GM12892 (cell line): ENCODE measurements at regions not wholly inside any gene's neighbourhood (a gene's known extent, or its start where the extent isn't known, plus 50 kb on each side); places are given as distances from the start of the nearest gene placed in this dataset.

Source experiments
- POLR2A ChIP-seq: IDR thresholded peaks from 2 replicates; pipeline ENCODE4 v1.6.1; 2011; ENCODE audit warnings: low read depth, low read length, control low read depth
- POLR2AphosphoS5 ChIP-seq: IDR thresholded peaks from 2 replicates; pipeline ENCODE4 v1.6.1; 2011; ENCODE audit warnings: low read depth, low read length, control low read depth
- TAF1 ChIP-seq: IDR thresholded peaks from 2 replicates; pipeline ENCODE4 v1.6.1; 2011; ENCODE audit warnings: low read depth, mild to moderate bottlenecking, control low read depth, low read length, borderline replicate concordance

DNA sequence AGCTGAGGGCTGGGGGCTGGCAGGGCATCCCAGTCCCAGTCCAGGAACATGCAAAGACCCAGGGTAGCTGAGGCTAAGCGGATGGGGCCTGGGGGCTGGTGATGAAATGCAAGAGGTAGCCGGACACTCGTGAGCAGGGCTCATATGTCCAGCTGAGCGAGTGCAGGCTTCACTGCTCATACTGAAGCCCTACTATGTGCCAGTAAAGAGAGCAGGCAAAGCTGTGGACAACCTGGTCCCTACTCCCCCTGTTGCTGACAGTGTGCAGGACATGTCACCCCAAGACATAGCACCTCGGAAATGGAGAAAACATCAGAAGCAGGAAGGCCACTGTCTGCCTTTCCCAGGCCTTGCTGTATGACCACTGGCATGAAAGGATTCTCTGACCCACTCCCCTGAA is 122.4 kb upstream of the STX18 start:
- TF ChIP-seq POLR2AphosphoS5 (no peak), POLR2A (no peak), TAF1 (no peak)
